ENCODE measurements at regions not wholly inside any gene's neighbourhood (a gene's known extent, or its start where the extent isn't known, plus 50 kb on each side); places are given as distances from the start of the nearest gene placed in this dataset.
"Not testable (repeated sequence)": the region's sequence is repeated elsewhere in the genome, so short reads cannot be mapped to it uniquely, and the experiment has no call there.

DNA sequence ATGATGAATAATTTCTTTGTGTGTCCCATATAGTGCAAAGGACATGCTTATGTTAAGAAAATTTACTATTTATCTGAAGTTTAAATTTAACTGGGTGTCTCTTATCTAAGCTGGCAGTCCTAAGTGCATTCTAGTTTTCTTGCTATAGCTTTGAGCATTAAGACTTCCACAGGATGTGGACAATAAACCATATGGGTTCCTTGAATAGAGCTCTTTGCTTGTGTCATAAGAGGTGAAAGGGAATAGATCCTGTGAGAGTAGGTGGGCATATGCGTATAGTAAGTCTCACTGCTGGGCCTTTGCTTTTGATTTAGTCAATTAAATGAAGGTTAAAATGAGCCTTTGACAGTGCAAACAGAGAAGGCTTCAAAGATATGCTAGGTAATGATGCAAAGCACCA is 223.4 kb upstream of the GYPA start:
- no peak for DNase-seq (ENCODE audit: low read depth in 3 of 3, low spot score in 2 of 3)

GRCh38 chr4:144366425-144366824 is 225.9 kb upstream of the GYPA start:
- DNase-seq (ENCODE audit: low read depth in 3 of 3, low spot score in 2 of 3), result no peak

- no peak for DNase-seq (ENCODE audit: low read depth in 3 of 3, low spot score in 2 of 3)
Observed at GRCh38 chr4:144371485-144371884, 231.0 kb upstream of the GYPA start.

- no peak for DNase-seq (ENCODE audit: low read depth in 3 of 3, low spot score in 2 of 3)
Observed at GRCh38 chr4:144374065-144374464, 233.5 kb upstream of the GYPA start.

DNA sequence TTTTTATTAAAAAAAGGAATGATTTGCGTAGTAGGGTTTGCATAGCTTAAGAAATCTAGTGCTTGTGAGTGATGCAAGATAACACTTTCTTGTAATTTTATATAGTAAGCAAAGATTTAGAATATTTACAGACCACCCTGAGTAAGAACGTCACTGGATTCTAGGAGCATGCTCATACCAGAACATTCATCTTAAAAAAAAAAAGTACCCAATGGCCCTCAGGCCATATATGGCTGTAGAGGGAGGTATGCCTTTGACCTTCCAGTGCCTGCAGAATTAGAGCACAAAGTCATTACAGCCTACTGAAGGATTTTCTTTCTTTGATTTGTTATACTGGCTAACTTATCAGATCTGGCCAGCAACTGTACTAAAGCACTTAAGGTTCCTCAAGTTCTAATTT is 236.3 kb upstream of the GYPA start:
- no peak for DNase-seq (ENCODE audit: low read depth in 3 of 3, low spot score in 2 of 3)

- no peak for DNase-seq (ENCODE audit: low read depth in 3 of 3, low spot score in 2 of 3)
Observed at GRCh38 chr4:144384408-144384807, 243.9 kb upstream of the GYPA start.

DNA sequence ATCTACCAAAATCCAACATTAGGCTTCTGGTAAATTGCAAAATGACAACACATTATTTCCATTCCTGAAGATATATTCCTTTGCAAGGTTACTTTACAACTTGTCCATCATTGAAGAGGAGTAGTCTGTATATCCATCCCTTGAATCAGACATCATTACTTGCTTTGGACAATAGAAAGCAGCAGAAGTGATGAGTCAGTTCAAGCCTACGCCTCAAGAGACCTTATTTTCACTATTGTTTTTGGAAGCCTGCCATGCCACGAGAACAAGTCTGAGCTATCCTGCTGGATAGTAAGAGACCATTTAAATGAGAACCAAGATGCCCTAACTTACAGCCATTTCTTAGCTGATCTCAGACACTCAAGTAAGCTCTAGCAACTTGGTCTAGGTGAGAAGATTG is 246.0 kb upstream of the HHIP start:
- no peak for DNase-seq (ENCODE audit: low read depth in 3 of 3, low spot score in 2 of 3)

GRCh38 chr4:144402176-144402575 is 243.8 kb upstream of the HHIP start:
- DNase-seq (ENCODE audit: low read depth in 3 of 3, low spot score in 2 of 3), result no peak

GRCh38 chr4:144402999-144403398 is 243.0 kb upstream of the HHIP start:
- no peak for DNase-seq (ENCODE audit: low read depth in 3 of 3, low spot score in 2 of 3)

- no peak for DNase-seq (ENCODE audit: low read depth in 3 of 3, low spot score in 2 of 3)
Observed at GRCh38 chr4:144403893-144404292, 242.1 kb upstream of the HHIP start.

- no peak for DNase-seq (ENCODE audit: low read depth in 3 of 3, low spot score in 2 of 3)
Observed at GRCh38 chr4:144409525-144409924, 236.4 kb upstream of the HHIP start.

GRCh38 chr4:144410230-144410783 is 235.6 kb upstream of the HHIP start:
- no peak for DNase-seq (ENCODE audit: low read depth in 3 of 3, low spot score in 2 of 3)

GRCh38 chr4:144411119-144411518 is 234.8 kb upstream of the HHIP start:
- no peak for DNase-seq (ENCODE audit: low read depth in 3 of 3, low spot score in 2 of 3)

DNA sequence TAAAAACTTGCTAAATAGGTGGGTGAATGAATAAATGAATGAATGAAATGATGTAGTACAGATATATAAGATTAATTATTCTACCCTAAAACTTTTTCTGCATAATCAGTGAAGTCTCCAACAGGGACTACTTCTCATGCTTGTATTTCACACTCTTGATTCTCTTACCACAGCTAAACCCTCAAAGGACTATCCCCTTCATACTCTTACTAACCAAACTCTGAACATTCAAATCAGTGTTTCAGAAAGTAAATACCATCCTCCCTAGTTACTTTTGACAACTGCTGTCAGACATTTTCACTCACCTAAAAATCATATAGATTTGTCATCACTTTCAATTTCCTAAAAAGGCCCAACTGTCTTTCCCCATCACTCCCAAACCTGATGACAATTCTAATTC is 234.3 kb upstream of the HHIP start:
- no peak for DNase-seq (ENCODE audit: low read depth in 3 of 3, low spot score in 2 of 3)

- no peak for DNase-seq (ENCODE audit: low read depth in 3 of 3, low spot score in 2 of 3)
Observed at GRCh38 chr4:144421056-144421455, 224.9 kb upstream of the HHIP start.

GRCh38 chr4:144421839-144422565 is 224.0 kb upstream of the HHIP start:
- DNase-seq (ENCODE audit: low read depth in 3 of 3, low spot score in 2 of 3), result no peak

DNA sequence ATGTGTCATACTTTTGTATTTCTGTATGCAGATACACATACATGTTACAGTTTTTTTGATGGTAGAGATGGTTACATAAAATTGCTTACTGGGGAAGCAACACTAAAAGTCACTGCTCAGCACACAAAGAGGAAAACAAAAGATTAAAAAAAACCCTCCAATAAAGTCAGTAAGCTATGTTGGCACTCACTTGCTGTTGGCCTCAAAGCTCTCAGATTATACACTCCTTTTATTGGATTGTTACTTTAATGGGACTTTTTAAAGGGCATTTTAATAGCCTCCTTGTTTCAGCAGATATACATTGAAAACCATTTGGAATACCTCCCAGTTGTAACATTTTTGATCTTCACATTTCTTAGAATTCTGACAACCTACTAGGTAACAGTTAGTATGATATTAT is 222.0 kb upstream of the HHIP start:
- no peak for DNase-seq (ENCODE audit: low read depth in 3 of 3, low spot score in 2 of 3)

- not testable (repeated sequence) for DNase-seq (ENCODE audit: low read depth in 3 of 3, low spot score in 2 of 3)
Observed at GRCh38 chr4:144426023-144426422, 219.9 kb upstream of the HHIP start.

- DNase-seq (ENCODE audit: low read depth in 3 of 3, low spot score in 2 of 3), result no peak
Observed at GRCh38 chr4:144442713-144443112, 203.2 kb upstream of the HHIP start.

DNA sequence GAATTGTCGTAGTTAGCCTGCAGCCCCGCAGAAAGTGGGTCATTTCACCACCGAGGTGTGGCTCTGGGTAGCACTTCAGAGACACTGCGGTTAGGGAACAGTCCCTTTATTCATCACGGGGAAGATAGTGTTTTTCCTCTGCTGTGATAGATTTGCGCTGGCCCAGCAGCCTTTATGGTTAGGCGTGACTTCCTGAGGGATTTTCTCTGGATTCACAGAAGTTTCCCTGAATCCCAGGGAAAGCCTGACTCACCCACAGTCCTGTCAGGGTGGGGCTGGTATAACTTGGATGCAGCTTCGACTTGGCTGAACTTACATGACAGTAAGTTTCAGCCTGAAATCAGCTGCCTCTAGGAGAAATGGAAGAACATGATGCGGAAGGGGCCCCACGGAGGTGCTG is 196.3 kb upstream of the HHIP start:
- DNase-seq (ENCODE audit: low read depth in 3 of 3, low spot score in 2 of 3), result no peak

DNA sequence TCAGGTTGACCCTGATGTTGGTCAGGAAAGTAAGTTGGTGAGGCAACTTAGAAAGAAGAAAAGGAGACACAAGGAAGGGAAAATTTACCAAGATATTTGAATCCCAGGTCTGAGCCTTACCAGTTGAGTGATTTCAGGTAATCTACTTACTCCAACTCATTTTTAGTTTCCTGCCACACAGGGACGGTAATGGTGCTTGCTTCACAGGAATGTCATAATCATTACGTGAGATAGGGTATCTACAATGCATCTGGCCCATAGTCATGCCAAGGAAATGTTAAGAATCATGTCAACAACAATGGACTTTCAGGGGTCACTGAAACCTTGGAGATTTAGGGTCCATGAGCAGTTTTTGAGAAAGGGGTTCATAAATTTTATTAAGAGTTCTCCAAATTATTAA is 195.4 kb upstream of the HHIP start:
- DNase-seq (ENCODE audit: low read depth in 3 of 3, low spot score in 2 of 3), result no peak

DNA sequence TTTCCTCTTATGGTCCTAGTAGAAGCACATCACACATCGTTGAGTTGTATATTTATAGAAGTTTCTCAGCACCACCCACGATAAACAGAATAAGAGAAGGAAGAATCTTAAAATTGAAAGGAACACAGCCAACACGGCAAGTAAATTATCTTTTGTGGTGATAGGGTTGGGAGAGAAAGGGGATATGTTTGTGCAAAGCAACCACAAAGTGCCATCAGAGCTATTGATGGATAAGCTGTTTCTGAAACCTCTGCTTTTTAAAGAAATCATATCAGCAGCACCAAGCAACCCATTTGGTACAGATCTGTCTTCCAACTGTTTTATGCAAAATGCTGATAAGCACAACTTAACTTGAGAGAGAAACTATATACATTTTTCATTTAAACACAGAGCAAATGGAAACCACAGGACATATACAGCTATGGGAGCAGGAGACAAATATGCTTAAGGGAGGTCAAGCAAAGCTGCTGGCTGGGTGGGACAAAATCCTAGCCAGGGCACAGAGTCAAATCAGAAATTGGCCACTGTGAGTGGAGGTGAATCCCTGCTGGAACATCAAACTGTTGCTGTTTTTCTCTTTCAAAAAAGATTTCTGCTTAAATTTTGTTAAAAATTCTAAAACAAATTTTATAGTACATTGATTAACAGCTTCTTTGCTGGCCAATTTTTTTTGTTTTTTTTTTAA is 194.0 kb upstream of the HHIP start:
- no peak for DNase-seq (ENCODE audit: low read depth in 3 of 3, low spot score in 2 of 3)

Data from right renal cortex interstitium (tissue), 3 donors.